ENCODE measurements at regions not wholly inside any gene's neighbourhood (a gene's known extent, or its start where the extent isn't known, plus 50 kb on each side); places are given as distances from the start of the nearest gene placed in this dataset.

DNA sequence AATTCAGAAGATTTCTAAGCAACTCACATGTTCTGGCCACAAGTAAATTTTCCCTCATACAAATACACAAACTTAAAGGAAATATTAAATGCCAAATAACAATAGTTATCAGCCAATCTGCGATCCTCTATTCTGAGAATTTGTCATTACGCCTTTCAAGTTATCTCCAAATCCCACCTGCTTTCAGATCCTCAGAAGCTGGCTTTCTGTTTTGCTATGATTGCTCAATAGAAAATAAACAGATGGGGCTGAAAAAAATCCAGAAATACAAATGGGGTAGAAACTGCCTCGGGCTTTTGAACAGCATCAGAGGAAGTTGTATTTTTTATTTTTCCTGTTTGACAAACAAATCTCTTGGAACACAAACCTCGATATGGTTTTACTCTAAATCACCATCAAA lies 74.0 kb upstream of the CNTN4 start:
- TF ChIP-seq, protein P1, sequence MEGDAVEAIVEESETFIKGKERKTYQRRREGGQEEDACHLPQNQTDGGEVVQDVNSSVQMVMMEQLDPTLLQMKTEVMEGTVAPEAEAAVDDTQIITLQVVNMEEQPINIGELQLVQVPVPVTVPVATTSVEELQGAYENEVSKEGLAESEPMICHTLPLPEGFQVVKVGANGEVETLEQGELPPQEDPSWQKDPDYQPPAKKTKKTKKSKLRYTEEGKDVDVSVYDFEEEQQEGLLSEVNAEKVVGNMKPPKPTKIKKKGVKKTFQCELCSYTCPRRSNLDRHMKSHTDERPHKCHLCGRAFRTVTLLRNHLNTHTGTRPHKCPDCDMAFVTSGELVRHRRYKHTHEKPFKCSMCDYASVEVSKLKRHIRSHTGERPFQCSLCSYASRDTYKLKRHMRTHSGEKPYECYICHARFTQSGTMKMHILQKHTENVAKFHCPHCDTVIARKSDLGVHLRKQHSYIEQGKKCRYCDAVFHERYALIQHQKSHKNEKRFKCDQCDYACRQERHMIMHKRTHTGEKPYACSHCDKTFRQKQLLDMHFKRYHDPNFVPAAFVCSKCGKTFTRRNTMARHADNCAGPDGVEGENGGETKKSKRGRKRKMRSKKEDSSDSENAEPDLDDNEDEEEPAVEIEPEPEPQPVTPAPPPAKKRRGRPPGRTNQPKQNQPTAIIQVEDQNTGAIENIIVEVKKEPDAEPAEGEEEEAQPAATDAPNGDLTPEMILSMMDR (IDR thresholded peaks at IDR 0.05), result no peak
- no peak for TF ChIP-seq POLR2A (IDR thresholded peaks at IDR 0.05)
- H3K4me3 ChIP-seq (ENCODE audit: low read depth, poor library complexity, severe bottlenecking), result no peak overlapping the region
- intact Hi-C loops (cut with DNase I; ENCODE audit: low total_unique reads), result no loop called here
- no peak for DNase-seq (ENCODE audit: low spot score in 2 of 2)
- WGBS, 2 donors, result 61 to 67% methylated on average over 4 of the region's 4 CpGs

DNA sequence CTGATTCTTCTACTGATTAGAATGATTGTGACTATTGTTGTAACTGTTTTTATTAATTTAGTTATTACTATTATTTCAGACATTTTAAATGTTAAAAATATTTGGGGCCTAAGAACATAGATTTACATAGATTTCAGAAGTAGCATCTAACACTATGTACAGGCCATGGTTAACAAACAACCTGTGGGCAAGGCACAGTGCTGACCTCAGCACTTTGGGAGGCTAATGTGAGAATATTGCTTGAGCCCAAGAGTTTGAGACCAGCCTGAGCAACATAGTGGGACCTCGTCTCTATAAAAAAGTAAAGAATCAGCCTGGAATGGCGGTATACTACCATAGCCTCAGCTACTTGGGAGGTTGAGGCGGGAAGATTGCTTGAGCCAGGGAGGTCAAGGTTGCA lies 69.1 kb upstream of the CNTN4 start:
- intact Hi-C loops (cut with DNase I; ENCODE audit: low total_unique reads), result no loop called here
- 85 to 97% methylated on average over 3 of the region's 3 CpGs for WGBS, 2 donors
- DNase-seq (ENCODE audit: low spot score in 2 of 2), result no peak
- no peak overlapping the region for H3K4me3 ChIP-seq (ENCODE audit: low read depth, poor library complexity, severe bottlenecking)
- TF ChIP-seq POLR2A (IDR thresholded peaks at IDR 0.05), result no peak
- TF ChIP-seq, protein P1 (IDR thresholded peaks at IDR 0.05), result no peak

DNA sequence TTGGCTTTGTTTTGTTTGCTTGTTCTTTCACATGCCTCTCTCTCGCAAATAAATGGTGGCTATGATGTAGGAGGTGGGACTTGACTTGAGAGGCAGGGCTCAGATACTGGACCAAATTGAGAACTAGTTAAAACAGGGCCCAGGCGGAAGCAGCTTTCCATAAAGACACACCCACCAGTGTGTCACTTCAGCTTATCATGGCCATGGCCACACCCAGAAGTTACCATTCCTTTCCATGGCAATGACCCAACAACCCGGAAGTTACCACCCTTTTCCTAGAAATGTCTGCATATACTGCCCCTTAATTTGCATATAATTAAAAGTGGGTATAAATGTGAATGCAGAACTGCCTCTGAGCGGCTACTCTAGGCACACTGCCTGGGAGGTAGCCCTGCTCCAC lies 62.6 kb upstream of the CNTN4 start:
- intact Hi-C loops (cut with DNase I; ENCODE audit: low total_unique reads), result no loop called here
- DNase-seq (ENCODE audit: low spot score in 2 of 2), result no peak
- TF ChIP-seq, protein P1 (IDR thresholded peaks at IDR 0.05), result no peak
- no peak for TF ChIP-seq POLR2A (IDR thresholded peaks at IDR 0.05)
- WGBS, 2 donors, result 82 to 86% methylated on average over 4 of the region's 4 CpGs
- H3K4me3 ChIP-seq (ENCODE audit: low read depth, poor library complexity, severe bottlenecking), result no peak overlapping the region

DNA sequence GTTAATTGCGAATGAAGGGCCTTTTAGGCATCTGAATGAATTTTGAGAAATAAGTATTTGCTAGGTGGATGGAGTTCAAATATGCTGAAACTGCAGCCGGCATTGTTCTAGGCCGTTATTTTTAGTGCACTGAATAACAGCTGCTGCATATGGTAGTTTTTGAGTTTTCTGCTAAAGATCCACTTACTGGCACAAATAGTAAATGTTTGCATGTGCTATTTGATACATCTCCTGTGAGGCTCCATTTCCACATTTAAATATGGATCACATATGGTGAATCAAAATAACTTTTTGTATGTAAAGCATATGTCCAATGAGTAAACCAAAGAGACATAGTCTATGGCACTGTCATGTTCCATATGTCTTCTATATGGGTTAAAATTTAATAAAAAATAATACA lies 56.7 kb upstream of the CNTN4 start:
- no peak for DNase-seq (ENCODE audit: low spot score in 2 of 2)
- intact Hi-C loops (cut with DNase I; ENCODE audit: low total_unique reads), result no loop called here
- WGBS, 2 donors, result 67% methylated on average over 3 of the region's 3 CpGs
- no peak overlapping the region for H3K4me3 ChIP-seq (ENCODE audit: low read depth, poor library complexity, severe bottlenecking)
- TF ChIP-seq POLR2A (IDR thresholded peaks at IDR 0.05), result no peak
- TF ChIP-seq, protein P1 (IDR thresholded peaks at IDR 0.05), result no peak

Measured in lower leg skin (tissue), 4 donors.